Fibroblast of mammary gland (primary cell): ENCODE measurements at regions not wholly inside any gene's neighbourhood (a gene's known extent, or its start where the extent isn't known, plus 50 kb on each side); places are given as distances from the start of the nearest gene placed in this dataset.

ENCODE experiments used
- DNase-seq: peaks from one replicate; pipeline ENCODE4 v3.0.0-alpha.2; 2010; ENCODE audit warnings: low read depth
- H3K4me3 ChIP-seq: 2 replicates; pipeline ENCODE4 v1.5.1; 2011; ENCODE audit warnings: low read depth, mild to moderate bottlenecking, low read length, moderate library complexity; ENCODE audit not compliant: control insufficient read depth
- CTCF ChIP-seq: conservative IDR thresholded peaks from 2 replicates; pipeline ENCODE4 v1.5.1; 2011; ENCODE audit warnings: low read depth, low read length, inconsistent platforms; ENCODE audit not compliant: control insufficient read depth, insufficient read depth

GRCh38 chr4:135533053-135533452 lies 1331.5 kb upstream of the PABPC4L start:
- TF ChIP-seq CTCF = no peak
- H3K4me3 ChIP-seq = no peak overlapping the region
- no peak for DNase-seq

- H3K4me3 ChIP-seq = no peak overlapping the region
- no peak for TF ChIP-seq CTCF
- DNase-seq = no peak
These were observed 1330.5 kb upstream of the PABPC4L start for GRCh38 chr4:135532132-135532531.

- no peak for TF ChIP-seq CTCF
- H3K4me3 ChIP-seq = no peak overlapping the region
- DNase-seq = no peak
These were observed 1313.7 kb upstream of the PABPC4L start for GRCh38 chr4:135515295-135515694.

- TF ChIP-seq CTCF = no peak
- no peak for DNase-seq
- no peak overlapping the region for H3K4me3 ChIP-seq
These were observed 1309.0 kb upstream of the PABPC4L start for GRCh38 chr4:135510582-135510981.

- no peak overlapping the region for H3K4me3 ChIP-seq
- DNase-seq = peak; percentile 79
- TF ChIP-seq CTCF = no peak
These were observed 1306.6 kb upstream of the PABPC4L start for GRCh38 chr4:135508006-135508714.

- TF ChIP-seq CTCF = no peak
- H3K4me3 ChIP-seq = no peak overlapping the region
- DNase-seq = no peak
These were observed 1296.1 kb upstream of the PABPC4L start for GRCh38 chr4:135497563-135498152.
